ENCODE measurements at regions not wholly inside any gene's neighbourhood (a gene's known extent, or its start where the extent isn't known, plus 50 kb on each side); places are given as distances from the start of the nearest gene placed in this dataset.

DNA sequence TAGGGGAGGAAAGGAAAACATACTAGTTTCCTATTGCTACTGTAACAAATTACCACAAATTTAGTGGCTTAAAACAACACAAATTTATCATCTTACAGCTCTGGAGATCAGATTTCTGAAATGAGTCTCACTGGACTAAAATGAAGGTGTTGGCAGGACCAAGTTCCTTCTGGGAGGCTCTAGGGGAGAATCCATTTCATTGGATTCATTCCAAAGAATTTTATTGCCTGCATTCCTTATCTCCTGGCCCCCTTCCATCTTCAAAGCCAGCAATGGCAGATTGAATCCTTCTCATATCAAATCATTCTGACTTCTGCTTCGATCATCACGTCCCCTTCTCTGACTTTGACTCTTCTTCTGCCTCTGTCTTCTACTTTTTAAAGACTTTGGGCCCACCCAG lies 250.9 kb downstream of the IRS1 start:
- TF ChIP-seq CTCF (conservative IDR thresholded peaks at IDR 0.05) (no peak), ZFX (IDR thresholded peaks at IDR 0.05) (no peak)
